Epithelial cell of esophagus (primary cell): ENCODE measurements at regions not wholly inside any gene's neighbourhood (a gene's known extent, or its start where the extent isn't known, plus 50 kb on each side); places are given as distances from the start of the nearest gene placed in this dataset.

ENCODE experiments used
- DNase-seq: peaks from one replicate; pipeline ENCODE4 v3.0.0; 2010; ENCODE audit warnings: low read depth
- H3K4me3 ChIP-seq: 2 replicates; pipeline ENCODE4 v1.5.1; 2011; ENCODE audit warnings: mild to moderate bottlenecking, low read length, control low read depth
- CTCF ChIP-seq: IDR thresholded peaks from 2 replicates; pipeline ENCODE4 v1.5.1; 2011; ENCODE audit warnings: low read depth, mild to moderate bottlenecking, low read length, control low read depth, inconsistent platforms; ENCODE audit not compliant: insufficient read depth; ENCODE audit errors: missing control alignments

- DNase-seq: no peak
- no peak overlapping the region for H3K4me3 ChIP-seq
- no peak for TF ChIP-seq CTCF
These were observed 175.6 kb downstream of the ANKRD50 start for GRCh38 chr4:124536946-124537345.

DNA sequence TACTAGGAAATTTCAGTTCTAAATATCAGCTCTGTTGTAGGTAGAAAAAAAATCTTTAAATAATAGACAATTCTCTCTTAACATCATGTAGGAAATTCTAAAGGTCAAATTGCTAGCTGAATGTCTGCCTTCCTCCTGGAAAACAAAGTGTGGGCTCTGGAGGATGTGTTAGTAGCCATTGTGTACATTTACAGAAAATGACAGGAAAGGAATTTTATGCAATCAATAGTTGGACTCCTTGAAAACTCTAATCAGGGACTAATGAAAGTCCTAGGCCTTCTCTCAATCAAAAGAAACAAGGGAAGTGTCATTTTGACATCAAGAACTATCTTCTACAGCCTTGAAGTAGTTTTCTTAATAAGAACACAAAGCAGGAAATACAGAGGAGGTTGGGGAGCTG is 174.6 kb downstream of the ANKRD50 start:
- TF ChIP-seq CTCF: no peak
- DNase-seq: no peak
- H3K4me3 ChIP-seq: no peak overlapping the region

GRCh38 chr4:124540014-124540413 is 172.5 kb downstream of the ANKRD50 start:
- DNase-seq: no peak
- TF ChIP-seq CTCF: no peak
- H3K4me3 ChIP-seq: no peak overlapping the region

GRCh38 chr4:124541652-124542420 is 170.7 kb downstream of the ANKRD50 start:
- no peak overlapping the region for H3K4me3 ChIP-seq
- DNase-seq: no peak
- TF ChIP-seq CTCF: no peak

DNA sequence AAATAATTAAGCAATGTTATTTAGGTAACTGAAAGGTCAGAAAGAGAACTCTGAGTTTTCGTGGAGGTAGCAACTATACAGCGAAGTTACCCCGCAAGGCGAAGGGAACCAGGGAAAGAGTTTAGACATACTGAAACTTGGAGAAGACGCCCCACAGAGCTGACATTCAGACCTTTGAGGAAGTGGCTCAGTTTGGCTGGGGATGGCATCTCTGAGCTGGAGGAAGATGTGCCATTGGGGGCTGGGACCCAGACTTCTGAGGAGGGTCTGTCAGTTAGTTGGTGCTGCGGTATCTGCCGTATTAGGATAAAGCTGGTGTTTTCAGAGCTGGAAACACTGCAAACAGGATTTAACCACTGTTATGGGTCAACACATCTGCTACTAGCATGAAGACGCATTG is 156.6 kb downstream of the ANKRD50 start:
- H3K4me3 ChIP-seq: no peak overlapping the region
- no peak for TF ChIP-seq CTCF
- no peak for DNase-seq

DNA sequence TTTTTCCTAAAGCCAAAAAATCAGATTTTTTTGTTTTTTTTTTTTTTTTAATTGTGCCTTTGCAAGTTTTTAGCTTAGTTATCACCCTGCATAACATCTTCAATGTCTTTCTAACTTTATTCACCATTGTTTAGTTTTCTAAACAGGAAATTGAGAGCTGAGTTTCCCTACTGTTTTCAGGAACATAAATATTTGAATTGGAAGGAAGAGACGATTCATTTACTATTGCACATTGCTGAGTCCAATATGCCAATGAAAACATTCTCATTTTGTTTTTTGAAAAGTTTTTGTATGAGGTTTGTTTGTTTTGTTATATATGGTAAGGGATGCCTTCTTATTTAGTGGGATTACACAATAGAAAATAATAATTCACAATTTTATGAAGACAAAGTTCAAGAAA is 148.4 kb downstream of the ANKRD50 start:
- no peak for TF ChIP-seq CTCF
- H3K4me3 ChIP-seq: no peak overlapping the region
- DNase-seq: no peak

- TF ChIP-seq CTCF: no peak
- no peak overlapping the region for H3K4me3 ChIP-seq
- DNase-seq: no peak
These were observed 147.2 kb downstream of the ANKRD50 start for GRCh38 chr4:124565371-124565770.
